ENCODE measurements at regions not wholly inside any gene's neighbourhood (a gene's known extent, or its start where the extent isn't known, plus 50 kb on each side); places are given as distances from the start of the nearest gene placed in this dataset.
"Not testable (repeated sequence)": the region's sequence is repeated elsewhere in the genome, so short reads cannot be mapped to it uniquely, and the experiment has no call there.

DNA sequence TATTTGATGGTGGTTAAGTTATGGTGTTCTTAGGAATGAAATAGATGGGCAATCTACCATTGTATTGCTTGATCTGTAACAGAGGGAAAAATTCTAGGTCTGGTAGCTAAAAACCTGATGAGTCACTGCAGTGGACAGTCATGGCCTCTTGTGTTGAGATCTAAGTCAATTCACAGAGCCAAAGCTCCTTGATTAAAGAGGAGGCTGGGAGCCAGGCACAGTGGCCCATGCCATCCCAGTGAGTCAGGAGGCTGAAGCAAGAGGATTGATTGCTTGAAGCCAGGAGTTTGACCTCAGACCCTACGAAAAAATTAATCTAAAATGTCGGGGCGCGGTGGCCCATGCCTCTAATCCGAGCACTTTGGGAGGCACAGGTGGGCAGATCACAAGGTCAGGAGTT lies 67.1 kb upstream of the KPNA3 start:
- ATAC-seq = peak in 1 of 4 donors; percentile 48
- Histone ChIP-seq H3K36me3 (no peaks in the 10 kb centered on the region), H3K27me3 (no peaks in the 10 kb centered on the region), H3K9me3 (peaks cover 0 to 13% (median 0%) of the 10 kb centered on the region in 12 donors), H3K4me1 (peaks cover 0 to 4% (median 0%) of the 10 kb centered on the region in 12 donors), H3K27ac (peak overlapping the region in 1 of 12 donors; percentile 14), H3K4me3 (no peak overlapping the region)
- 91 to 93% (median 92%) methylated on average over 5 of the region's 5 CpGs for WGBS, 4 donors
- TF ChIP-seq POLR2A (IDR thresholded peaks at IDR 0.05) = no peak
- TF ChIP-seq, protein P1, sequence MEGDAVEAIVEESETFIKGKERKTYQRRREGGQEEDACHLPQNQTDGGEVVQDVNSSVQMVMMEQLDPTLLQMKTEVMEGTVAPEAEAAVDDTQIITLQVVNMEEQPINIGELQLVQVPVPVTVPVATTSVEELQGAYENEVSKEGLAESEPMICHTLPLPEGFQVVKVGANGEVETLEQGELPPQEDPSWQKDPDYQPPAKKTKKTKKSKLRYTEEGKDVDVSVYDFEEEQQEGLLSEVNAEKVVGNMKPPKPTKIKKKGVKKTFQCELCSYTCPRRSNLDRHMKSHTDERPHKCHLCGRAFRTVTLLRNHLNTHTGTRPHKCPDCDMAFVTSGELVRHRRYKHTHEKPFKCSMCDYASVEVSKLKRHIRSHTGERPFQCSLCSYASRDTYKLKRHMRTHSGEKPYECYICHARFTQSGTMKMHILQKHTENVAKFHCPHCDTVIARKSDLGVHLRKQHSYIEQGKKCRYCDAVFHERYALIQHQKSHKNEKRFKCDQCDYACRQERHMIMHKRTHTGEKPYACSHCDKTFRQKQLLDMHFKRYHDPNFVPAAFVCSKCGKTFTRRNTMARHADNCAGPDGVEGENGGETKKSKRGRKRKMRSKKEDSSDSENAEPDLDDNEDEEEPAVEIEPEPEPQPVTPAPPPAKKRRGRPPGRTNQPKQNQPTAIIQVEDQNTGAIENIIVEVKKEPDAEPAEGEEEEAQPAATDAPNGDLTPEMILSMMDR (IDR thresholded peaks at IDR 0.05) = no peak
- DNase-seq = no peak
- intact Hi-C loops (cut with DNase I) = no loop called here

DNA sequence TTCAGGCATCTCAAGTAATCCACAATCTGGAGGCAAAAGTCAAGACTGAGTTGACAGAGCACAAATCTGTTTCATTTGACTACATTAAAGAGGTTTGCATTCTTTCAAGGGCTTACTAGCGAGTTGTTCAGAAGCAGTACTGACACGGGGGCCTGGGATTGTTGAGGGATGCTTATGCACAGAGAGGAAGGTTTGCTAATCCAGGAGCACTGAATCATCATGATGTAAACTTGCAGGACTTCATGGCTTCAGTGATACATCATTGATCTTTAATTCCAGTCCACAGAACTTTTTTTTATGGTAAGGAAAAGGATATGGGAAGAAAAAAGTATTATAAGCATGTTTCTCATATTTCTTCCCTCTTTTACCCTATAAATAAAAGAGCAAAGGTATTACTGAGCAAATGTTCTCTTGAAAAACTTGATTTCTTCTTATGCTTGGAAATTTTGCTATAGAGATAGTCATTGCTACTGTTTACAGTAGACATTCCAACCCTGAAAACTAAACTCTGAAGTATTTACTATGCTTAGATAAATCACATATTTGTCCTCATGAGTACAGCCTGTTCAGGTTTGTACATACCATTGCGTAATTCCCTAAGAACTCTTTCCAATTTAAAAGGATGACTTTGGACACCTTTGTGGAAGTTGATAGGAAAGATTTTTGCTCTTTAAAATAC lies 65.8 kb upstream of the KPNA3 start:
- peak in 1 of 4 donors; percentile 55 for ATAC-seq
- H3K27ac ChIP-seq = peak overlapping the region in 1 of 12 donors; percentile 17
- no peak for TF ChIP-seq POLR2A (IDR thresholded peaks at IDR 0.05)
- TF ChIP-seq, protein P1 (IDR thresholded peaks at IDR 0.05) = no peak

DNA sequence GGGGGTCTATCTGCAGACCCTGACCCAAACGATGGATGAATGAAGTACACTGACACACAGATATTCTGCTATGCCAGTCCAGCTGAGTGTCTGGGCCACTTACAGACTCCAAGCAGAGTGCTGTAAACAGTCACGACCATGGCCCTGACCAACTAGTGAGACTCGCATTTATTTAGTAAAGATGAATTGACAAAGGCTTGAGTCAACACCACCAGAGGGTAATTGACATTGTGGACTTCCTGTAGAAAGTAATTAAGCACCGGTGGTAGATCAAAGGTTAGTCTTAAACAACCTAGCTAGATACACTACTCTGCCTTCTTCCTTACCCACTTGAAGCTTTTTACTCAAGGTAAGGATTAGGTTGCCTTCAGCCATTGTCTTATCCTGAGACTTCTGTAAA lies 63.4 kb upstream of the KPNA3 start:
- TF ChIP-seq, protein P1 (IDR thresholded peaks at IDR 0.05) = no peak
- TF ChIP-seq POLR2A (IDR thresholded peaks at IDR 0.05) = no peak
- no peak for ATAC-seq
- Histone ChIP-seq H3K4me3 (no peak overlapping the region), H3K36me3 (no peaks in the 10 kb centered on the region), H3K9me3 (peaks cover 0 to 25% (median 0%) of the 10 kb centered on the region in 12 donors), H3K4me1 (peaks cover 0 to 4% (median 0%) of the 10 kb centered on the region in 12 donors), H3K27me3 (no peaks in the 10 kb centered on the region), H3K27ac (no peak overlapping the region)
- no peak for DNase-seq
- intact Hi-C loops (cut with DNase I) = no loop called here
- 84 to 90% (median 88%) methylated on average over 4 of the region's 4 CpGs for WGBS, 4 donors

More for the DNA sequence above, 65.8 kb upstream of the KPNA3 start:
- no peaks in the 10 kb centered on the region for H3K27me3 ChIP-seq
- intact Hi-C loops (cut with DNase I) = no loop called here
- no peak for DNase-seq
- H3K4me3 ChIP-seq = no peak overlapping the region
- WGBS, 4 donors = 56 to 73% (median 64%) methylated on average over 3 of the region's 3 CpGs
- H3K9me3 ChIP-seq = peaks cover 0 to 20% (median 0%) of the 10 kb centered on the region in 12 donors
- H3K4me1 ChIP-seq = peaks cover 0 to 4% (median 0%) of the 10 kb centered on the region in 12 donors
- H3K36me3 ChIP-seq = no peaks in the 10 kb centered on the region

DNA sequence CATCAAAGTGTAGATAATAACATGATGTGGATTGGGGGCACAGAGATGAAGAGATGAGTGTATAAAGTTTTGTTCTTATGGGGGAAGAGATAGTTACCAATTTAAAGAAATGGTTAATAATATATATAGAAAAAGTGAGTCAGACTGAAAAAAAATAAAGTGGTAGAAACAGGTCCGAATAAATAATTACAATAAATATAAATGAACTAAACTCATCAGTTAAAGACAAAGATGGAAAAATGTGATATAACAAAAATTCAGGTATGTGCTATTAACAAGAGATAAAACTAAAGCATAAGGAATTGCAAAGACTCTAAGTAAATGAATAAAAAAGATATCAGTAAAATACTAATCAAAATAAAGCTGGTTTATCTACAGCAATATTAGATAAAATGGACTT lies 61.1 kb upstream of the KPNA3 start:
- Histone ChIP-seq H3K27ac (no peak overlapping the region), H3K27me3 (no peaks in the 10 kb centered on the region), H3K9me3 (peaks cover 0 to 25% (median 0%) of the 10 kb centered on the region in 12 donors), H3K4me1 (peaks cover 0 to 4% (median 0%) of the 10 kb centered on the region in 12 donors), H3K4me3 (no peak overlapping the region), H3K36me3 (no peaks in the 10 kb centered on the region)
- DNase-seq = no peak
- intact Hi-C loops (cut with DNase I) = no loop called here
- TF ChIP-seq POLR2A (IDR thresholded peaks at IDR 0.05) = no peak
- TF ChIP-seq, protein P1 (IDR thresholded peaks at IDR 0.05) = no peak
- WGBS, 4 donors = 80 to 96% (median 88%) methylated on average over 1 of the region's 1 CpG
- no peak for ATAC-seq

DNA sequence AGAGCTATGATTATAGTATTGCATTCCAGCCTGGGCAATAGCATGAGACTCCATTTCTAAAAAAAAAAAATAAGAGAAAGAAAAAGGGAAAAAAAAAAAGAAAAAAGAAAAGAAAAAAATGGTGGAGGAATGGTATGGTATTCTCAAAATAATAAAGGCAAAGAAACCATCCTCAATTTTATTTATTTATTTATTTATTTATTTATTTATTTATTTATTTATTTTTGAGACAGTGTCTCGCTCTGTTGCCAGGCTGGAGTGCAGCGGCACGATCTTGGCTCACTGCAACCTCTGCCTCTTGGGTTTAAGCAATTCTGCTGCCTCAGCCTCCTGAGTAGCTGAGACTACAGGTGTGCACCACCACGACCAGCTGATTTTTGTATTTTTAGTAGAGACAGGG lies 60.0 kb upstream of the KPNA3 start:
- DNase-seq; H3K4me3 ChIP-seq; intact Hi-C loops (cut with DNase I); ATAC-seq; H3K27ac ChIP-seq; H3K36me3 ChIP-seq; H3K27me3 ChIP-seq; H3K4me1 ChIP-seq: not testable (repeated sequence)
- H3K9me3 ChIP-seq = peaks cover 0 to 25% (median 0%) of the 10 kb centered on the region in 12 donors
- WGBS, 4 donors = 67 to 86% (median 71%) methylated on average over 4 of the region's 4 CpGs

Data from heart left ventricle (tissue), 16 donors.